ENCODE measurements at regions not wholly inside any gene's neighbourhood (a gene's known extent, or its start where the extent isn't known, plus 50 kb on each side); places are given as distances from the start of the nearest gene placed in this dataset.
"Not testable (repeated sequence)": the region's sequence is repeated elsewhere in the genome, so short reads cannot be mapped to it uniquely, and the experiment has no call there.

GRCh38 chr4:11996581-11996980 is 567.9 kb upstream of the HS3ST1 start:
- not testable (repeated sequence) for H3K4me3 ChIP-seq (ENCODE audit: extremely low read depth, insufficient read depth, low read length, poor library complexity, severe bottlenecking); H3K9me3 ChIP-seq (ENCODE audit: control insufficient read depth, low read length); H3K36me3 ChIP-seq (ENCODE audit: control insufficient read depth, insufficient read depth, low read length); H3K27ac ChIP-seq (ENCODE audit: low read depth, low read length, severe bottlenecking); H3K4me1 ChIP-seq (ENCODE audit: control insufficient read depth, insufficient read depth, low read length, poor library complexity, severe bottlenecking)
- WGBS, 2 experiments (ENCODE audit: insufficient coverage in 2 of 2): 83 to 94% methylated on average over 1 to 2 of the region's 5 CpGs

- 75 to 100% methylated on average over 1 of the region's 3 CpGs for WGBS, 2 experiments (ENCODE audit: insufficient coverage in 2 of 2)
- H3K27ac ChIP-seq (ENCODE audit: low read depth, low read length, severe bottlenecking): no peak overlapping the region
- H3K4me3 ChIP-seq (ENCODE audit: extremely low read depth, insufficient read depth, low read length, poor library complexity, severe bottlenecking): no peak overlapping the region
- no peaks in the 10 kb centered on the region for H3K9me3 ChIP-seq (ENCODE audit: control insufficient read depth, low read length)
- H3K4me1 ChIP-seq (ENCODE audit: control insufficient read depth, insufficient read depth, low read length, poor library complexity, severe bottlenecking): no peaks in the 10 kb centered on the region
- no peaks in the 10 kb centered on the region for H3K36me3 ChIP-seq (ENCODE audit: control insufficient read depth, insufficient read depth, low read length)
Measured at GRCh38 chr4:11976726-11977263, 548.1 kb upstream of the HS3ST1 start.

GRCh38 chr4:11973270-11973669 is 544.6 kb upstream of the HS3ST1 start:
- Histone ChIP-seq H3K27ac (ENCODE audit: low read depth, low read length, severe bottlenecking) (no peak overlapping the region), H3K4me3 (ENCODE audit: extremely low read depth, insufficient read depth, low read length, poor library complexity, severe bottlenecking) (no peak overlapping the region), H3K4me1 (ENCODE audit: control insufficient read depth, insufficient read depth, low read length, poor library complexity, severe bottlenecking) (no peaks in the 10 kb centered on the region), H3K9me3 (ENCODE audit: control insufficient read depth, low read length) (no peaks in the 10 kb centered on the region), H3K36me3 (ENCODE audit: control insufficient read depth, insufficient read depth, low read length) (no peaks in the 10 kb centered on the region)
- no CpG with 5 or more reads among the region's 2 CpGs for WGBS, 2 experiments (ENCODE audit: insufficient coverage in 2 of 2)

- no peaks in the 10 kb centered on the region for H3K9me3 ChIP-seq (ENCODE audit: control insufficient read depth, low read length)
- H3K36me3 ChIP-seq (ENCODE audit: control insufficient read depth, insufficient read depth, low read length): no peaks in the 10 kb centered on the region
- H3K4me3 ChIP-seq (ENCODE audit: extremely low read depth, insufficient read depth, low read length, poor library complexity, severe bottlenecking): no peak overlapping the region
- no peak overlapping the region for H3K27ac ChIP-seq (ENCODE audit: low read depth, low read length, severe bottlenecking)
- no peaks in the 10 kb centered on the region for H3K4me1 ChIP-seq (ENCODE audit: control insufficient read depth, insufficient read depth, low read length, poor library complexity, severe bottlenecking)
Measured at GRCh38 chr4:11970754-11971153, 542.1 kb upstream of the HS3ST1 start.

- H3K36me3 ChIP-seq (ENCODE audit: control insufficient read depth, insufficient read depth, low read length): no peaks in the 10 kb centered on the region
- no peak overlapping the region for H3K4me3 ChIP-seq (ENCODE audit: extremely low read depth, insufficient read depth, low read length, poor library complexity, severe bottlenecking)
- H3K4me1 ChIP-seq (ENCODE audit: control insufficient read depth, insufficient read depth, low read length, poor library complexity, severe bottlenecking): no peaks in the 10 kb centered on the region
- no peaks in the 10 kb centered on the region for H3K9me3 ChIP-seq (ENCODE audit: control insufficient read depth, low read length)
- H3K27ac ChIP-seq (ENCODE audit: low read depth, low read length, severe bottlenecking): no peak overlapping the region
- 87 to 90% methylated on average over 2 to 3 of the region's 4 CpGs for WGBS, 2 experiments (ENCODE audit: insufficient coverage in 2 of 2)
Measured at GRCh38 chr4:11966782-11967181, 538.1 kb upstream of the HS3ST1 start.

- H3K27ac ChIP-seq (ENCODE audit: low read depth, low read length, severe bottlenecking): no peak overlapping the region
- WGBS, 2 experiments (ENCODE audit: insufficient coverage in 2 of 2): no CpG with 5 or more reads among the region's 2 CpGs
- no peaks in the 10 kb centered on the region for H3K36me3 ChIP-seq (ENCODE audit: control insufficient read depth, insufficient read depth, low read length)
- H3K4me1 ChIP-seq (ENCODE audit: control insufficient read depth, insufficient read depth, low read length, poor library complexity, severe bottlenecking): no peaks in the 10 kb centered on the region
- H3K4me3 ChIP-seq (ENCODE audit: extremely low read depth, insufficient read depth, low read length, poor library complexity, severe bottlenecking): no peak overlapping the region
- no peaks in the 10 kb centered on the region for H3K9me3 ChIP-seq (ENCODE audit: control insufficient read depth, low read length)
Measured at GRCh38 chr4:11954093-11954492, 525.4 kb upstream of the HS3ST1 start.

- no peak overlapping the region for H3K27ac ChIP-seq (ENCODE audit: low read depth, low read length, severe bottlenecking)
- WGBS, 2 experiments (ENCODE audit: insufficient coverage in 2 of 2): 90 to 100% methylated on average over 1 to 3 of the region's 3 CpGs
- no peaks in the 10 kb centered on the region for H3K4me1 ChIP-seq (ENCODE audit: control insufficient read depth, insufficient read depth, low read length, poor library complexity, severe bottlenecking)
- H3K4me3 ChIP-seq (ENCODE audit: extremely low read depth, insufficient read depth, low read length, poor library complexity, severe bottlenecking): no peak overlapping the region
- H3K36me3 ChIP-seq (ENCODE audit: control insufficient read depth, insufficient read depth, low read length): no peaks in the 10 kb centered on the region
- H3K9me3 ChIP-seq (ENCODE audit: control insufficient read depth, low read length): no peaks in the 10 kb centered on the region
Measured at GRCh38 chr4:11949355-11949754, 520.7 kb upstream of the HS3ST1 start.

GRCh38 chr4:11947629-11948028 is 518.9 kb upstream of the HS3ST1 start:
- H3K4me3 ChIP-seq (ENCODE audit: extremely low read depth, insufficient read depth, low read length, poor library complexity, severe bottlenecking); H3K27ac ChIP-seq (ENCODE audit: low read depth, low read length, severe bottlenecking); H3K36me3 ChIP-seq (ENCODE audit: control insufficient read depth, insufficient read depth, low read length); H3K4me1 ChIP-seq (ENCODE audit: control insufficient read depth, insufficient read depth, low read length, poor library complexity, severe bottlenecking); H3K9me3 ChIP-seq (ENCODE audit: control insufficient read depth, low read length): not testable (repeated sequence)
- 40% methylated on average over 1 of the region's 1 CpG; no CpG with 5 or more reads in 1 of the 2 experiments for WGBS, 2 experiments (ENCODE audit: insufficient coverage in 2 of 2)

GRCh38 chr4:11937941-11938340 is 509.2 kb upstream of the HS3ST1 start:
- Histone ChIP-seq H3K27ac (ENCODE audit: low read depth, low read length, severe bottlenecking) (no peak overlapping the region), H3K4me3 (ENCODE audit: extremely low read depth, insufficient read depth, low read length, poor library complexity, severe bottlenecking) (no peak overlapping the region), H3K36me3 (ENCODE audit: control insufficient read depth, insufficient read depth, low read length) (no peaks in the 10 kb centered on the region), H3K9me3 (ENCODE audit: control insufficient read depth, low read length) (no peaks in the 10 kb centered on the region), H3K4me1 (ENCODE audit: control insufficient read depth, insufficient read depth, low read length, poor library complexity, severe bottlenecking) (no peaks in the 10 kb centered on the region)

- Histone ChIP-seq H3K4me3 (ENCODE audit: extremely low read depth, insufficient read depth, low read length, poor library complexity, severe bottlenecking) (no peak overlapping the region), H3K27ac (ENCODE audit: low read depth, low read length, severe bottlenecking) (no peak overlapping the region), H3K9me3 (ENCODE audit: control insufficient read depth, low read length) (no peaks in the 10 kb centered on the region), H3K36me3 (ENCODE audit: control insufficient read depth, insufficient read depth, low read length) (no peaks in the 10 kb centered on the region), H3K4me1 (ENCODE audit: control insufficient read depth, insufficient read depth, low read length, poor library complexity, severe bottlenecking) (no peaks in the 10 kb centered on the region)
- WGBS, 2 experiments (ENCODE audit: insufficient coverage in 2 of 2): 100% methylated on average over 2 of the region's 2 CpGs; no CpG with 5 or more reads in 1 of the 2 experiments
Measured at GRCh38 chr4:11931266-11931820, 502.6 kb upstream of the HS3ST1 start.

GRCh38 chr4:11929080-11929479 is 500.4 kb upstream of the HS3ST1 start:
- 86 to 100% methylated on average over 1 of the region's 1 CpG for WGBS, 2 experiments (ENCODE audit: insufficient coverage in 2 of 2)
- H3K4me1 ChIP-seq (ENCODE audit: control insufficient read depth, insufficient read depth, low read length, poor library complexity, severe bottlenecking): no peaks in the 10 kb centered on the region
- no peaks in the 10 kb centered on the region for H3K9me3 ChIP-seq (ENCODE audit: control insufficient read depth, low read length)
- no peak overlapping the region for H3K27ac ChIP-seq (ENCODE audit: low read depth, low read length, severe bottlenecking)
- H3K36me3 ChIP-seq (ENCODE audit: control insufficient read depth, insufficient read depth, low read length): no peaks in the 10 kb centered on the region
- no peak overlapping the region for H3K4me3 ChIP-seq (ENCODE audit: extremely low read depth, insufficient read depth, low read length, poor library complexity, severe bottlenecking)
